Left lung (tissue), 4 donors: ENCODE measurements at regions not wholly inside any gene's neighbourhood (a gene's known extent, or its start where the extent isn't known, plus 50 kb on each side); places are given as distances from the start of the nearest gene placed in this dataset.

Experiments
- ATAC-seq: fragments of 200-7000 bp; cut with Tn5 transposase; one replicate; pipeline ENCODE4 v1.9.1; 2020; ENCODE audit warnings: moderate library complexity
- DNase-seq, 4 donors: peaks; one replicate each; pipeline ENCODE4 v3.0.0-alpha.2; 2013 to 2020
- H3K27ac ChIP-seq, 2 donors: fragments of 200-600 bp; sonication (generic) in 1 of 2; one replicate each; pipeline versions ENCODE4 v1.5.0 to v1.8.0; 2020 to 2021
- H3K27me3 ChIP-seq, 2 donors: fragments of 200-600 bp; sonication (generic) in 1 of 2; one replicate each; pipeline versions ENCODE4 v1.5.0 to v1.8.0; 2020 to 2021
- H3K36me3 ChIP-seq, 2 donors: fragments of 200-600 bp; sonication (generic) in 1 of 2; one replicate each; pipeline versions ENCODE4 v1.5.0 to v1.8.0; 2020 to 2021
- H3K4me1 ChIP-seq, 2 donors: fragments of 200-600 bp; one replicate each; pipeline ENCODE4 v1.8.0; 2021
- H3K4me3 ChIP-seq, 2 donors: fragments of 200-600 bp; sonication (generic) in 1 of 2; one replicate each; pipeline versions ENCODE4 v1.5.0 to v1.8.0; 2020 to 2021; ENCODE audit warnings: mild to moderate bottlenecking in 1 of 2
- H3K9me3 ChIP-seq, 2 donors: fragments of 200-600 bp; sonication (generic) in 1 of 2; one replicate each; pipeline versions ENCODE4 v1.5.0 to v1.8.0; 2020 to 2021
- CTCF ChIP-seq, 2 donors: fragments of 200-600 bp; sonication (generic) in 1 of 2; IDR thresholded peaks; one replicate each; pipeline versions ENCODE4 v1.5.0 to v1.8.0; 2021; ENCODE audit warnings: antibody characterized with exemption in 2 of 2
- intact Hi-C, 2 donors: fragments of 100-400 bp; cut with DNase I; formaldehyde crosslinking; loops; one replicate each; pipeline versions ENCODE4 v1.11.2 to v1.14.2; 2022
- donor health status: DM: no; HTN: yes; CAD: no.
- donor health status: DM: no; HTN: no; CAD: no.

- no peak for DNase-seq
- peaks cover 0 to 16% of the 10 kb centered on the region in 2 donors for H3K27me3 ChIP-seq
- TF ChIP-seq CTCF (IDR thresholded peaks at IDR 0.05): no peak
These were observed 429.2 kb upstream of the EEF2KMT start for GRCh38 chr16:5526826-5527225.

GRCh38 chr16:5523829-5524228 lies 426.2 kb upstream of the EEF2KMT start:
- H3K27me3 ChIP-seq: peaks cover 0 to 16% of the 10 kb centered on the region in 2 donors
- intact Hi-C loops: no loop called here
- no peak overlapping the region for H3K4me3 ChIP-seq
- no peak for TF ChIP-seq CTCF (IDR thresholded peaks at IDR 0.05)
- no peaks in the 10 kb centered on the region for H3K9me3 ChIP-seq
- no peak for DNase-seq
- no peak for ATAC-seq
- H3K36me3 ChIP-seq: no peaks in the 10 kb centered on the region
- no peak overlapping the region for H3K27ac ChIP-seq
- H3K4me1 ChIP-seq: no peaks in the 10 kb centered on the region

More at GRCh38 chr16:5526826-5527225, 429.2 kb upstream of the EEF2KMT start:
- no peak overlapping the region for H3K27ac ChIP-seq
- no peaks in the 10 kb centered on the region for H3K4me1 ChIP-seq
- intact Hi-C loops: no loop called here
- ATAC-seq: no peak
- no peak overlapping the region for H3K4me3 ChIP-seq
- H3K9me3 ChIP-seq: peaks cover 0 to 3% of the 10 kb centered on the region in 2 donors
- no peaks in the 10 kb centered on the region for H3K36me3 ChIP-seq

- peaks cover 0 to 7% of the 10 kb centered on the region in 2 donors for H3K9me3 ChIP-seq
- H3K36me3 ChIP-seq: no peaks in the 10 kb centered on the region
- no peaks in the 10 kb centered on the region for H3K27me3 ChIP-seq
- no peak for TF ChIP-seq CTCF (IDR thresholded peaks at IDR 0.05)
- DNase-seq: no peak
- ATAC-seq: no peak
- intact Hi-C loops: no loop called here
- no peak overlapping the region for H3K27ac ChIP-seq
- no peaks in the 10 kb centered on the region for H3K4me1 ChIP-seq
- H3K4me3 ChIP-seq: no peak overlapping the region
These were observed 418.5 kb upstream of the EEF2KMT start for GRCh38 chr16:5516115-5516514.

GRCh38 chr16:5512014-5512413 lies 414.4 kb upstream of the EEF2KMT start:
- intact Hi-C loops: no loop called here
- peaks cover 0 to 7% of the 10 kb centered on the region in 2 donors for H3K9me3 ChIP-seq
- peaks cover 0 to 11% of the 10 kb centered on the region in 2 donors for H3K27me3 ChIP-seq
- H3K4me3 ChIP-seq: no peak overlapping the region
- ATAC-seq (no peak), DNase-seq (no peak)
- H3K27ac ChIP-seq: no peak overlapping the region
- H3K4me1 ChIP-seq: no peaks in the 10 kb centered on the region
- no peaks in the 10 kb centered on the region for H3K36me3 ChIP-seq
- no peak for TF ChIP-seq CTCF (IDR thresholded peaks at IDR 0.05)

GRCh38 chr16:5510819-5511370 lies 413.3 kb upstream of the EEF2KMT start:
- Histone ChIP-seq H3K27me3 (peaks cover 0 to 11% of the 10 kb centered on the region in 2 donors), H3K9me3 (peaks cover 0 to 1% of the 10 kb centered on the region in 2 donors), H3K4me3 (no peak overlapping the region), H3K4me1 (no peaks in the 10 kb centered on the region), H3K36me3 (no peaks in the 10 kb centered on the region), H3K27ac (no peak overlapping the region)
- ATAC-seq (no peak), DNase-seq (no peak)
- intact Hi-C loops: no loop called here
- TF ChIP-seq CTCF (IDR thresholded peaks at IDR 0.05): no peak
